Right cardiac atrium (tissue), 5 donors: ENCODE measurements at regions not wholly inside any gene's neighbourhood (a gene's known extent, or its start where the extent isn't known, plus 50 kb on each side); places are given as distances from the start of the nearest gene placed in this dataset.

Experiments
- ATAC-seq, 2 donors: fragments of 200-7000 bp; cut with Tn5 transposase; one replicate each; pipeline versions ENCODE4 v1.8.0 to v1.9.1; 2020; ENCODE audit warnings: moderate library complexity in 2 of 2, mild to moderate bottlenecking in 1 of 2
- DNase-seq, 3 donors: peaks; one replicate each; pipeline ENCODE4 v3.0.0-alpha.2; 2020
- H3K27ac ChIP-seq: one replicate; pipeline ENCODE4 v1.5.1; 2013; ENCODE audit warnings: mild to moderate bottlenecking, low read length, control low read depth, moderate library complexity
- H3K27me3 ChIP-seq: one replicate; pipeline ENCODE4 v1.6.1; 2013; ENCODE audit not compliant: control insufficient read depth, insufficient read depth
- H3K4me1 ChIP-seq: one replicate; pipeline ENCODE4 v1.6.1; 2013; ENCODE audit warnings: low read length; ENCODE audit not compliant: control insufficient read depth, insufficient read depth
- H3K4me3 ChIP-seq: one replicate; pipeline ENCODE4 v1.5.1; 2013; ENCODE audit warnings: low read length, control low read depth
- H3K9me3 ChIP-seq: one replicate; pipeline ENCODE4 v1.6.1; 2013; ENCODE audit warnings: low read length; ENCODE audit not compliant: control insufficient read depth
- WGBS: extraction: QIAGEN DNeasy Blood & Tissue Kit; methylation state at CpG from one replicate; pipeline ENCODE4 v1.1.7; 2013; 5-methylcytosine and 5-hydroxymethylcytosine counted together
- intact Hi-C, 4 donors: fragments of 100-400 bp; cut with DNase I; formaldehyde crosslinking; loops; one replicate each; pipeline versions ENCODE4 v1.11.0 to v1.14.0; 2022 to 2023
- donor health status: healthy with polysubstance abuse.
- donor health status: DM: no; HTN: yes; CAD: no.
- donor health status: DM: no; HTN: no; CAD: no.
- donor health status: DM: no; HTN: yes; CAD: no; lungs with severe emphysema.
- donor health status: DM: yes; HTN: yes; CAD: no.

DNA sequence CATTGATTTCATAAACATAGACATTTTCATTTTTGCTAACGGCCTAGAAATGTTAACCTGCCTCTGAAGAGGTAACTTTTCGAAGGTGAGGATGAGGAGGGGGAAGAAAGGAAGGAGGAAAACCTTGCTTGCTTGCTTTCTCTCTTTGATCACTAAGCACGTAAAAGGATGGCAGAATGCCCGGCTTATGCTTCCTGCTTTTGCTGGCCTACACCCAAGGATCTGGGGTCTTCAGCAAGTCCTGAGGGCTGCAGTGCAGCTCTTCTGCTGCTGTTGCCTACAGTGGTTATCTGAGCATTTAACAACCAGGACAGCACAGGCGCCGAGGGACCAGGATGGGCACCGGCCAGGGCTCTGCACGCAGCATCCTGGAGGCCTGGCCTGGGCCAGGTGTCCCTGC, 150.8 kb upstream of the TAB2 start:
- WGBS, result 50% methylated on average over 8 of the region's 8 CpGs
- intact Hi-C loops, result no loop called here
- DNase-seq (peak in 1 of 3 donors; percentile 18), ATAC-seq (no peak)
- Histone ChIP-seq H3K27ac (no peak overlapping the region), H3K4me3 (no peak overlapping the region), H3K4me1 (no peaks in the 10 kb centered on the region), H3K27me3 (no peaks in the 10 kb centered on the region), H3K9me3 (no peaks in the 10 kb centered on the region)

DNA sequence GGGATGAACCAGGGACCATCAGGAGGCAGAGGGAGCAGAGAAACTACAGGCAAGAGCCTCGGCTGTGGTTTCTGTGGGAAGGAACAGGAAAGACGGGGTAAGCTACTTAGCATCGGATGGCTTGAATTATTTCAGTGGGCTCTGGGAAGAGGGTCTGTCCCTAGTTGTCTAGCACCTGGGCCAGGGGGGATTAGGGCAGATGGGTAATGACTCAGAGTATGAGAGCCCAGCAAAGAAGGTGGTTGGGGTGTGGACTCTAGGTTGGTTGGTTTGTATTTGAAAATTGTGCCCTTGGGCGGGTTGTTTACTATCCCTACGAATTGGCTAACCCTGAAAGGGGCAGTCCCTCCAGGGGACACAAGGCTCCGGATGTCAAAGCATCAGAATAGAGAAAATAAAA, 148.5 kb upstream of the TAB2 start:
- no peaks in the 10 kb centered on the region for H3K27me3 ChIP-seq
- intact Hi-C loops, result no loop called here
- H3K27ac ChIP-seq, result no peak overlapping the region
- 85% methylated on average over 6 of the region's 6 CpGs for WGBS
- H3K4me1 ChIP-seq, result no peaks in the 10 kb centered on the region
- H3K9me3 ChIP-seq, result no peaks in the 10 kb centered on the region
- DNase-seq, result no peak
- no peak for ATAC-seq
- no peak overlapping the region for H3K4me3 ChIP-seq

DNA sequence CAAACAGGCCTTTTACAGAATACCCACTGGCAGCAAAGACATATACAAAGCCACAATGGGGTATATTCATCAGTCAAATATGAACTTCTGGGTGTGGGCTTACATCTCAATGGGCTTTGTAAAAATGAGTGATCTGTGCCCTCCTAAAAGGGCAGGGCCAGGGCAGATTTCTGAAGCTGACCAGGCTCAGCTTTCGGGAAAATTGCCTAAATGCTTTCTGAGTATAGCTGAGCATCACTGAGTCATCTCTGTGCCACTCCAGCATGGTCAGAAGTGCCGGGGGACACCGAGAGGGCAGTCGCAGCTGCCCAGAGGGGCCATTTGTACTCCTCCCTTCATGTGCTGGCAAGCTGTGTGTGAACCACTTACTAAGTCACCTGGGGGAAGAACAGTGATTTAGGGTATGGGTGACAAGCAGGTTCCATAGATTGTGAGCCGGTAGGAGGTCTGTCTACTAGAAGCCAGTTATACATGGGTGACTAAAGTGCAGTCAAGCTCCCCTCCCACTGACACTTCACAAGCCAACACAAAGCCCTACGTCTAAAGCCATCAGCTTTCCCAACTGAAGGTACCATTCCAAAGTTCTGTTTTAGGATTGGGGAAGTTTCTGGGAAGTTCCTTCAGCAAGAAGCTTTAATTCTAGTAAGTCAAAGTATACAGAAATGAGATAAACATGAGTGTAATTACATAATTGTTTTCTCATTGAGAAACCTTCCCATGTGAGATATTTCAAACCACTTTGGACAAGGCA, 147.6 kb upstream of the TAB2 start:
- DNase-seq (peak in 2 of 3 donors; percentile 35 to 49), ATAC-seq (peak; percentile 68 to 82)
- WGBS, result 75% methylated on average over 6 of the region's 6 CpGs
- Histone ChIP-seq H3K9me3 (no peaks in the 10 kb centered on the region), H3K4me1 (no peaks in the 10 kb centered on the region), H3K27me3 (no peaks in the 10 kb centered on the region), H3K27ac (peak overlapping the region; percentile 11), H3K4me3 (no peak overlapping the region)
- intact Hi-C loops, result no loop called here

DNA sequence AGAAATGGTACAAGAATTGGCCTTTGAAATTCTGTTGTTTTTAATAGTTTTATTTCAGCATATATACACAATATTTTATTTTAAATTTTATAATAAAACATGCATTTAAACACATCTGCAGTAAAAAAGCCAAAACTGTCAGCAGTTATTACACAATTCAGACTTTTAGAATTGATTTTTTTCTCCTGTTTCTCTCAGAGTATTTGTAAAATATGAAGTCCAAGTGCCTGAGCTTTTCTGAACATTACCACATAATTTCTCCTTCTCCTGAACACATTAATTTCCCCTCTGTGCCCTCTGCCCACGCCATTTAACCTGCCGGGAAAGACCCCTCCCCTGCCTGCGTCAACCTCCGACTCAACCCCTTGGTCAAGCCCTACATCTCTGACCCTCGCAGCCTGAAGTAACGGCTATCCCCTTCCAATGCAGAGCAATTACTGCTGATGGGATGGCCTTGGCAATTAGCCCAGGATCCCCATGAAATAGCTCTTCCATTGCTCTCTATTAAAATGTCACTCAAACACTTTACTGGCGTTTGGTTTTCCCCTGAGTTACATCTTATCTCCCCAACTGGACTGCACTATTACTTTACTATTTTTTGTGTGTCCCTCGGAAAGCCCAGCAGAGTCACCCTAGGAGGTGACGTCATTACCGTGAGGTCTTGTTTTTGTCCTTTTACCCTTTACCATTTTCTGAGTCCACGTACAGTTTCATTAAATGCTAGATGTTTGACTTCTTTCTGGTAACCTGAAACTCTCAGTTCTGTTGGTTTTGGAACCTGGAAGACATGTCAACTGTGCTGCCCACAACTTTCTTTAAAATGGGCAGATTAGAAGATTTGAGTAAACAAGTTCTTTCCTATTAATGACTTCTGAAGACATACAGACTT, 146.7 kb upstream of the TAB2 start:
- Histone ChIP-seq H3K4me1 (no peaks in the 10 kb centered on the region), H3K4me3 (no peak overlapping the region), H3K27me3 (no peaks in the 10 kb centered on the region), H3K9me3 (no peaks in the 10 kb centered on the region), H3K27ac (peak overlapping the region; percentile 86)
- intact Hi-C loops, result no loop called here
- 41% methylated on average over 11 of the region's 11 CpGs for WGBS
- ATAC-seq (peak; percentile 73 to 86), DNase-seq (peak; percentile 50 to 78 (median 54))

DNA sequence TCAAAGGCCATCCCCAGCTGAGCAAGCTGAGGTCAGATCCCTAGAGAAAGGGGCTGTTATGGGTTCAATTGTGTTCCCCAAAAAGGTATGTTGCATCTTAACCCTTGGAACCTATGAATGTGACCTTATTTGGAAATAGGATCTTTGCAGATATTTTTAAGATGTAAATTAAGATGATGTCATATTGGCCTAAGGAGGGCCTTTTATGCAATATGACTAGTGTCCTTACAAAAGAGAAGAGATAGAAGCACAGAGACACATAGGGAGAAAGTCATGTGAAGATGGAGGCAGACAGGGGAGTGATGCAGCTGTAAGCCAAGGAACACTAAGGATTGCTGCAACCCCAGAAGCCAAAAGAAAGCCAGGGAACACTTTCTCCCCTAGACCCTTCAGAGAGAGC, 144.3 kb upstream of the TAB2 start:
- intact Hi-C loops, result no loop called here
- ATAC-seq, result no peak
- DNase-seq, result no peak
- Histone ChIP-seq H3K27me3 (no peaks in the 10 kb centered on the region), H3K4me3 (no peak overlapping the region), H3K4me1 (no peaks in the 10 kb centered on the region), H3K27ac (no peak overlapping the region), H3K9me3 (no peaks in the 10 kb centered on the region)

DNA sequence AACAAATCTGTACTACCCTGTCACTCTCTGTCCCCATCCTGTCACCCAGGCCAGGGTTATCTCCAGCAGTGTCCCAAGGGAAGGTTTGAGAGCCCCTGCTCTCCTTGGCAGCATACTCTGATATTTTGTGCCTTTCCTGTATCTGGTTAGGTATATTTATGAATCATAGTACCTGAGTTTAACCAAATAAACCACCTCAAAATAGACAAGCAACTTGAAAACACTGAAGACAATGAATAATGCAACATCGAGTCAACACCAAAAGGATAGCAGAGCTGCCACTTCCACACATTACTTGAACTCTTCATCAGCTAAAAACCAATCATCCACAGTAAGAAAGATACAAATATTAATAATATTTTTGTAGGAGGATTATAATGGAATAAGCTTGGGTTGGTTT, 142.6 kb upstream of the TAB2 start:
- DNase-seq (no peak), ATAC-seq (no peak)
- Histone ChIP-seq H3K9me3 (no peaks in the 10 kb centered on the region), H3K27ac (no peak overlapping the region), H3K4me1 (no peaks in the 10 kb centered on the region), H3K27me3 (no peaks in the 10 kb centered on the region), H3K4me3 (no peak overlapping the region)
- 91% methylated on average over 1 of the region's 1 CpG for WGBS
- intact Hi-C loops, result no loop called here

DNA sequence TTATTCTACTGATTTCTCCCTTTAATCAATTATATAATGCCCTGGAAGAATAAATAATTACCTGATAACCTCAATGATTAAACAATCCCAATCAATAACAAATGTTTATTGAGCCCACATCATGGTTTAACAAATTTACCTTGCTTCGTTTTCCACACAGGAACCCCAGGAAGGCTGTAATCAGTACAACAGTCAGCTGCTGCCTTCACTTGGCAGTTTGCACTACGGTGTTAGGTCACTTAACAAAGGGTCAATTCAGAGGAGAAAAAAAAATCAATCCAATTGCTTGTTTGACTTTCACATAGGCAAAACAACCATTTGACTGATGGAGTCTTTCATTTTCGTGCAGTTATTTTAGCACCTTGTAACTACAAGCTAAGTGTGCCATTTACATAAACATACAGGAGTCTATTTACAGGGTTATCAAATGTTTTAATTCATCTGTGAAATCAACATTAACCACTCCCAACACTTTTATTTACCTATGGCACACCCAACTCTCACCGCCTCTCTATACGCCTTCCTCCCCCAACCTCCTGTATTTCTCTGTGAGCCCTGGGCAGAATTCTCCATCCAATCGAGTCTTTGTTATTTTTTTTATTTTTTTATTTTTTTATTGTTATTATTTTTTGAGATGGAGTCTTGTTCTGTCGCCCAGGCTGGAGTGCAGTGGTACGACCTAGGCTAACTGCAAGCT, 140.4 kb upstream of the TAB2 start:
- WGBS, result 73% methylated on average over 8 of the region's 8 CpGs
- H3K27ac ChIP-seq, result no peak overlapping the region
- H3K4me1 ChIP-seq, result no peaks in the 10 kb centered on the region
- DNase-seq, result no peak
- intact Hi-C loops, result no loop called here
- no peaks in the 10 kb centered on the region for H3K9me3 ChIP-seq
- ATAC-seq, result no peak
- H3K27me3 ChIP-seq, result no peaks in the 10 kb centered on the region
- no peak overlapping the region for H3K4me3 ChIP-seq

DNA sequence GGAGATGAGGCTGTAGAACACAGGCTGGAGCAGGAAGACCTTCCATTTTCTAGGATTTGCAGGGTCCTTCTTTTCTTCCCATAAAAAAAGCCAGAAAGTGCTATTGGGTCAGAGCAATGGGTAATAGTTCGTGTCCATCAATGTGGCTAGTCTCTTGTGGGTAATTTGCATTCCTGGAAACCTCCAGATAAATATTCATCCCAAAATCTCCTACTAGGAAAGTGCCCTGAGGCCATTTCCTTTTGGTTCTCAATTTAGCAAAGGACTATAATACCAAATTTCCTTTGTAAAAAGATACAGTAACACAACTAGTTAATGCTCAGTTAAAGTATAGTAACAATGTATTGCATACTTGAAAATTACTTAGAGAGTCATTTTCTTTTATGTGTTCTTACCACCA, 138.1 kb upstream of the TAB2 start:
- DNase-seq, result no peak
- ATAC-seq, result no peak
- Histone ChIP-seq H3K4me3 (no peak overlapping the region), H3K4me1 (no peaks in the 10 kb centered on the region), H3K9me3 (no peaks in the 10 kb centered on the region), H3K27me3 (no peaks in the 10 kb centered on the region), H3K27ac (no peak overlapping the region)
- intact Hi-C loops, result no loop called here
- WGBS, result 73% methylated on average over 1 of the region's 1 CpG

DNA sequence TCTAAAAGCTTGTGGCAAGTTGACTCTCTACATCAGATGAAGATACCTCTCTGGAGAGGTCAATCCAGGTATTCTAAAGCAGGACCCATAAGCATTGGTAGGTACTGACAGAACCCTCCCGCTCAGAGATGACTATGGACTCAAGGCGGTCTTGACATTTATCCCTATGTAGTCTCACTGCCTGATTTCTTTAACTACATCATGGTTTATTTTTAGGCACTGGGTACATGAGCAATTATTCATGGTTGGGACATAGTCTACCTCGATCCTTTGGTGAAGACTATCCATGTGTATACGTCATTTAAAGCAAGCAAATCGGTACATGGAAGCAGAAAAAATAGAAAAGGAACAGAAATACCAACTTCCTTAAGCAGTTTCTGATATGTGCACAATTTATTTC, 136.2 kb upstream of the TAB2 start:
- no peaks in the 10 kb centered on the region for H3K27me3 ChIP-seq
- no peak overlapping the region for H3K27ac ChIP-seq
- no peaks in the 10 kb centered on the region for H3K4me1 ChIP-seq
- WGBS, result 91% methylated on average over 5 of the region's 5 CpGs
- no peak overlapping the region for H3K4me3 ChIP-seq
- H3K9me3 ChIP-seq, result no peaks in the 10 kb centered on the region
- intact Hi-C loops, result no loop called here
- ATAC-seq, result no peak
- no peak for DNase-seq

DNA sequence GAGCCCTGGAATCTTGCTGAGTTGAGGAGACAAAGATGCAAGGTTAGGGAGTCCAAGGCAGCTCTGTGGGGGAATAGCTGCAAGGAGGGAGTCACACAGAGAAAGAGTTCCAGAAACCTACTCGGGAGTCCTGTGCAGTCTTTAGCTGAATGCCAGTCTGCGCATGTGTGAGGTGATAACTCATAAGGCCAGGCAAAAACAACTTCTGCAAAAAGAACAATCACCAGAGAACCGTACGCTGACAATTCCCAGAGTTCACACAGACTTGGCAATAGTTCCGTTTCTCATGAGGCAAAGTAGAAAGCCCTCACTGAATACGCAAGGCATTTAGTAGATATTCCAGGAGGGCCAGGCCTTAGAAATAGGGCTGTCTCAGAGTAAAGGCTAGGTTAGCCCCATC, 135.2 kb upstream of the TAB2 start:
- no peak overlapping the region for H3K27ac ChIP-seq
- H3K4me1 ChIP-seq, result no peaks in the 10 kb centered on the region
- intact Hi-C loops, result no loop called here
- no peaks in the 10 kb centered on the region for H3K27me3 ChIP-seq
- DNase-seq (peak in 1 of 3 donors; percentile 62), ATAC-seq (peak in 1 of 2 donors; percentile 65)
- no peaks in the 10 kb centered on the region for H3K9me3 ChIP-seq
- no peak overlapping the region for H3K4me3 ChIP-seq
- 35% methylated on average over 6 of the region's 6 CpGs for whole genome bisulfite sequencing

DNA sequence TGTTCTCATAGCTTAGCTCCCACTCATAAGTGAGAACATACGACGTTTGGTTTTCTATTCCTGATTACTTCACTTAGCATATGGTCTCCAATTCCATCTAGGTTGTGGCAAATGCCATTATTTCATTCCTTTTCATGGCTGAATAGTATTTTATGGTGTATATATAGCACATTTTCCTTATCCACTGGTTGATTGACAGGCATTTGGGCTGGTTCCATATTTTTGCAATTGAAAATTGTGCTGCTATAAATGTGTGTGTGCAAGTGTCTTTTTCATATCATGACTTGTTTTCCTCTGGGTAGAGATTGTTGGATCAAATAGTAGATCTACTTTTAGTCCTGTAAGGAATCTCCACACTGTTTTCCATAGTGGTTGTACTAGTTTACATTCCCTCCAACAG, 133.0 kb upstream of the TAB2 start:
- Histone ChIP-seq H3K27me3 (no peaks in the 10 kb centered on the region), H3K4me3 (no peak overlapping the region), H3K4me1 (no peaks in the 10 kb centered on the region), H3K27ac (no peak overlapping the region), H3K9me3 (no peaks in the 10 kb centered on the region)
- ATAC-seq, result no peak
- 92% methylated on average over 2 of the region's 2 CpGs for WGBS
- intact Hi-C loops, result no loop called here
- no peak for DNase-seq
